IMR-90 (cell line): ENCODE measurements at regions not wholly inside any gene's neighbourhood (a gene's known extent, or its start where the extent isn't known, plus 50 kb on each side); places are given as distances from the start of the nearest gene placed in this dataset.

ENCODE experiments used
- ATAC-seq: fragments of 200-7000 bp; cut with Tn5 transposase; 2 replicates; pipeline ENCODE4 v1.9.1; 2020; ENCODE audit warnings: low read depth, mild to moderate bottlenecking, moderate library complexity
- BruUV-seq: library from RNA; stranded (reverse); fragments of 400-500 nt; replicated peaks from 2 replicates; lab custom pipeline; 2021; lab: Mats Ljungman, UMichigan
- CTCF ChIA-PET: fragments of 300-600 bp; formaldehyde crosslinking; extraction: SDS; loops from one replicate; lab custom pipeline; 2021; ENCODE audit warnings: antibody characterized with exemption; lab: Yijun Ruan, JAX
- POLR2A ChIA-PET: fragments of 300-600 bp; sonication (Branson Sonifier 250); formaldehyde crosslinking; loops from one replicate; lab custom pipeline; 2022; ENCODE audit warnings: antibody characterized with exemption; ENCODE audit not compliant: unreplicated experiment; lab: Charles Lee
- DNase-seq: peaks from one replicate; pipeline ENCODE4 v3.0.0; 2013
- H2AFZ ChIP-seq: replicated peaks from 2 replicates; pipeline ENCODE3; 2013; ENCODE audit warnings: low read length, mild to moderate bottlenecking; ENCODE audit not compliant: poor library complexity
- H2AK5ac ChIP-seq: 2 replicates; pipeline ENCODE4 v1.6.1; 2013; ENCODE audit warnings: low read depth, low read length, inconsistent platforms
- H2AK9ac ChIP-seq: replicated peaks from 2 replicates; pipeline ENCODE3; 2013; ENCODE audit warnings: mild to moderate bottlenecking, low read depth, low read length, moderate library complexity; ENCODE audit not compliant: poor library complexity
- H2BK120ac ChIP-seq: 2 replicates; pipeline ENCODE4 v1.6.1; 2013; ENCODE audit warnings: low read depth, low read length, inconsistent platforms
- H2BK15ac ChIP-seq: 3 replicates; pipeline ENCODE4 v1.6.1; 2013; ENCODE audit warnings: low read depth, low read length, inconsistent platforms
- H2BK20ac ChIP-seq: 2 replicates; pipeline ENCODE4 v1.6.1; 2013; ENCODE audit warnings: low read depth, mild to moderate bottlenecking, inconsistent platforms, low read length, moderate library complexity
- H2BK5ac ChIP-seq: 2 replicates; pipeline ENCODE4 v1.6.1; 2013; ENCODE audit warnings: mild to moderate bottlenecking, low read depth, low read length, inconsistent platforms; ENCODE audit not compliant: poor library complexity, severe bottlenecking
- H3K14ac ChIP-seq: replicated peaks from 2 replicates; pipeline ENCODE4 v1.6.1; 2013; ENCODE audit warnings: low read depth, low read length, inconsistent platforms
- H3K18ac ChIP-seq: 2 replicates; pipeline ENCODE4 v1.6.1; 2013; ENCODE audit warnings: low read depth, low read length, control low read depth
- H3K23ac ChIP-seq: 2 replicates; pipeline ENCODE4 v1.6.1; 2013; ENCODE audit warnings: low read depth, low read length, inconsistent platforms
- H3K27ac ChIP-seq: 2 replicates; pipeline ENCODE4 v1.5.1; 2013; ENCODE audit warnings: mild to moderate bottlenecking, control low read depth, low read length; ENCODE audit not compliant: insufficient read depth
- H3K27me3 ChIP-seq: 2 replicates; pipeline ENCODE4 v1.6.1; 2013; ENCODE audit warnings: low read length; ENCODE audit not compliant: control insufficient read depth, insufficient read depth
- H3K36me3 ChIP-seq: 2 replicates; pipeline ENCODE4 v1.6.1; 2013; ENCODE audit warnings: low read length, mixed read lengths; ENCODE audit not compliant: control insufficient read depth, insufficient read depth
- H3K4ac ChIP-seq: 2 replicates; pipeline ENCODE4 v1.6.1; 2013; ENCODE audit warnings: low read depth, low read length, inconsistent platforms
- H3K4me1 ChIP-seq: 2 replicates; pipeline ENCODE4 v1.6.1; 2013; ENCODE audit warnings: low read length, mixed read lengths; ENCODE audit not compliant: control insufficient read depth, insufficient read depth
- H3K4me2 ChIP-seq: 2 replicates; pipeline ENCODE4 v1.6.1; 2013; ENCODE audit warnings: low read depth, mild to moderate bottlenecking, control low read depth, low read length, moderate library complexity
- H3K4me3 ChIP-seq: 2 replicates; pipeline ENCODE4 v1.5.1; 2013; ENCODE audit warnings: low read depth, mild to moderate bottlenecking, control low read depth, low read length, moderate library complexity; ENCODE audit not compliant: insufficient read depth
- H3K56ac ChIP-seq: 2 replicates; pipeline ENCODE4 v1.6.1; 2013; ENCODE audit warnings: low read length, inconsistent platforms; ENCODE audit not compliant: insufficient read depth; ENCODE audit errors: extremely low read depth
- H3K79me1 ChIP-seq, 2 experiments: 2 replicates each; pipeline ENCODE4 v1.6.1; 2013; ENCODE audit warnings: low read length in 2 of 2, inconsistent platforms in 1 of 2, low read depth in 1 of 2
- H3K9ac ChIP-seq: 2 replicates; pipeline ENCODE4 v1.6.1; 2013; ENCODE audit warnings: low read depth, low read length, control low read depth
- H3K9me1 ChIP-seq: 2 replicates; pipeline ENCODE4 v1.6.1; 2013; ENCODE audit warnings: low read length, inconsistent platforms; ENCODE audit not compliant: insufficient read depth
- H3K9me3 ChIP-seq: 2 replicates; pipeline ENCODE4 v1.6.1; 2013; ENCODE audit warnings: low read length; ENCODE audit not compliant: control insufficient read depth, insufficient read depth
- H4K20me1 ChIP-seq: 2 replicates; pipeline ENCODE4 v1.6.1; 2013; ENCODE audit warnings: low read length, inconsistent platforms; ENCODE audit not compliant: insufficient read depth
- H4K5ac ChIP-seq: 2 replicates; pipeline ENCODE4 v1.6.1; 2013; ENCODE audit warnings: mild to moderate bottlenecking, low read depth, low read length, control low read depth
- H4K8ac ChIP-seq, 2 experiments: 2 replicates each; pipeline ENCODE4 v1.6.1; 2013; ENCODE audit warnings: low read depth in 2 of 2, low read length in 2 of 2, control low read depth in 1 of 2, inconsistent platforms in 1 of 2
- H4K91ac ChIP-seq: 2 replicates; pipeline ENCODE4 v1.6.1; 2013; ENCODE audit warnings: low read depth, low read length, inconsistent platforms; ENCODE audit not compliant: insufficient read depth
- BHLHE40 ChIP-seq: fragments of 150-350 bp; IDR thresholded peaks from 2 replicates; pipeline ENCODE4 v1.6.1; 2016; ENCODE audit warnings: mild to moderate bottlenecking, low read depth, low read length
- CEBPB ChIP-seq: IDR thresholded peaks from 2 replicates; pipeline ENCODE4 v1.6.1; 2012; ENCODE audit warnings: low read depth, low read length, improper control_type of control experiment
- CHD1 ChIP-seq: IDR thresholded peaks from 2 replicates; pipeline ENCODE4 v1.6.1; 2012; ENCODE audit warnings: low read depth, low read length, improper control_type of control experiment
- CTCF ChIP-seq: conservative IDR thresholded peaks from 2 replicates; pipeline ENCODE4 v1.5.1; 2012; ENCODE audit warnings: mild to moderate bottlenecking, low read depth, low read length, improper control_type of control experiment
- ELK1 ChIP-seq: fragments of 150-350 bp; IDR thresholded peaks from 2 replicates; pipeline ENCODE4 v1.6.1; 2016; ENCODE audit warnings: low read depth, mild to moderate bottlenecking, low read length, moderate library complexity, borderline replicate concordance
- FOS ChIP-seq: fragments of 150-350 bp; IDR thresholded peaks from 2 replicates; pipeline ENCODE4 v1.6.1; 2016; ENCODE audit warnings: low read depth, low read length
- MAFK ChIP-seq: IDR thresholded peaks from 2 replicates; pipeline ENCODE4 v1.6.1; 2012; ENCODE audit warnings: low read depth, low read length, improper control_type of control experiment
- MAZ ChIP-seq: IDR thresholded peaks from 2 replicates; pipeline ENCODE4 v1.6.1; 2012; ENCODE audit warnings: low read depth, mild to moderate bottlenecking, low read length, improper control_type of control experiment, moderate library complexity, borderline replicate concordance
- MXI1 ChIP-seq: IDR thresholded peaks from 2 replicates; pipeline ENCODE4 v1.6.1; 2012; ENCODE audit warnings: low read depth, mild to moderate bottlenecking, low read length, moderate library complexity, borderline replicate concordance
- NFE2L2 ChIP-seq: fragments of 150-350 bp; IDR thresholded peaks from 2 replicates; pipeline ENCODE4 v1.6.1; 2016; ENCODE audit warnings: low read depth, mild to moderate bottlenecking, low read length
- POLR2A ChIP-seq: IDR thresholded peaks from 2 replicates; pipeline ENCODE4 v1.6.1; 2012; ENCODE audit warnings: mild to moderate bottlenecking, low read depth, low read length
- RAD21 ChIP-seq: IDR thresholded peaks from 2 replicates; pipeline ENCODE4 v1.6.1; 2012; ENCODE audit warnings: low read length, improper control_type of control experiment
- RCOR1 ChIP-seq: IDR thresholded peaks from 2 replicates; pipeline ENCODE4 v1.6.1; 2012; ENCODE audit warnings: mild to moderate bottlenecking, low read length, improper control_type of control experiment; ENCODE audit not compliant: insufficient replicate concordance
- RFX5 ChIP-seq: IDR thresholded peaks from 2 replicates; pipeline ENCODE4 v1.8.0; 2012; ENCODE audit warnings: low read depth, mild to moderate bottlenecking, low read length, moderate library complexity
- SMC3 ChIP-seq: fragments of 150-350 bp; IDR thresholded peaks from 2 replicates; pipeline ENCODE4 v1.6.1; 2016; ENCODE audit warnings: low read depth, mild to moderate bottlenecking, antibody characterized with exemption, low read length, moderate library complexity
- USF2 ChIP-seq: fragments of 150-350 bp; IDR thresholded peaks from 2 replicates; pipeline ENCODE4 v1.6.1; 2017; ENCODE audit warnings: mild to moderate bottlenecking, antibody characterized with exemption, low read length, low read depth
- WGBS, 2 experiments: methylation state at CpG; one replicate each; pipeline versions ENCODE4 v1.1.5 to v1.1.7; 2013; ENCODE audit warnings: missing lambda C conversion rate in 2 of 2; ENCODE audit not compliant: insufficient read length in 1 of 2; ENCODE audit errors: extremely low coverage in 2 of 2; 5-methylcytosine and 5-hydroxymethylcytosine counted together
- dilution Hi-C: fragments of 300-500 bp; cut with HindIII; formaldehyde crosslinking; loops from one replicate; pipeline ENCODE4 v1.14.3; 2018; ENCODE audit warnings: low sequenced_read_pairs; ENCODE audit not compliant: unreplicated experiment
- in situ Hi-C: fragments of 300-500 bp; cut with MboI; formaldehyde crosslinking; loops from 3 replicates; pipeline ENCODE4 v1.14.3; 2019; ENCODE audit warnings: low sequenced_read_pairs, inconsistent platforms, mixed read lengths
- intact Hi-C: fragments of 100-400 bp; cut with micrococcal nuclease; formaldehyde crosslinking; loops from 2 replicates; pipeline ENCODE4 v1.10.0; 2022

GRCh38 chr2:84288293-84288692 lies 170.8 kb downstream of the SUCLG1 start:
- in situ Hi-C loops (no loop called here), dilution Hi-C loops (no loop called here), intact Hi-C loops (no loop called here)
- Histone ChIP-seq H4K91ac (no peak overlapping the region), H3K4me2 (no peak overlapping the region), H4K8ac (no peak overlapping the region), H3K9ac (no peak overlapping the region), H2AK5ac (no peak overlapping the region), H3K4me1 (no peaks in the 10 kb centered on the region), H2BK20ac (no peak overlapping the region), H3K18ac (no peak overlapping the region), H3K27ac (no peak overlapping the region), H4K20me1 (no peaks in the 10 kb centered on the region), H2AFZ (no peak overlapping the region), H3K56ac (no peak overlapping the region), H2AK9ac (no peak overlapping the region), H3K9me1 (no peaks in the 10 kb centered on the region), H3K9me3 (no peaks in the 10 kb centered on the region), H2BK15ac (no peak overlapping the region), H2BK5ac (no peak overlapping the region), H2BK120ac (no peak overlapping the region), H3K36me3 (no peaks in the 10 kb centered on the region), H3K23ac (no peak overlapping the region), H3K14ac (no peak overlapping the region), H4K5ac (no peak overlapping the region), H3K27me3 (no peaks in the 10 kb centered on the region), H3K4me3 (no peak overlapping the region), H3K79me1 (no peaks in the 10 kb centered on the region), H3K4ac (no peak overlapping the region)
- ChIA-PET CTCF (no interaction called here), POLR2A (no interaction called here)
- ATAC-seq (no peak), DNase-seq (no peak)
- TF ChIP-seq BHLHE40 (no peak), ELK1 (no peak), CTCF (no peak), FOS (no peak), RCOR1 (no peak), RFX5 (no peak), CEBPB (no peak), CHD1 (no peak), POLR2A (no peak), NFE2L2 (no peak), SMC3 (no peak), RAD21 (no peak), MAZ (no peak), USF2 (no peak), MAFK (no peak), MXI1 (no peak)
- no TSS peak for BruUV-seq
- no CpG with 5 or more reads among the region's 3 CpGs for WGBS, 2 experiments
